Skeletal muscle cell (primary cell): ENCODE measurements at regions not wholly inside any gene's neighbourhood (a gene's known extent, or its start where the extent isn't known, plus 50 kb on each side); places are given as distances from the start of the nearest gene placed in this dataset.

Experiments
- DNase-seq: peaks from one replicate; pipeline ENCODE4 v3.0.0-alpha.2; 2010; ENCODE audit warnings: low read depth
- H3K4me3 ChIP-seq: 2 replicates; pipeline ENCODE4 v1.5.1; 2011; ENCODE audit warnings: low read depth, mild to moderate bottlenecking, control low read depth, low read length, moderate library complexity

DNA sequence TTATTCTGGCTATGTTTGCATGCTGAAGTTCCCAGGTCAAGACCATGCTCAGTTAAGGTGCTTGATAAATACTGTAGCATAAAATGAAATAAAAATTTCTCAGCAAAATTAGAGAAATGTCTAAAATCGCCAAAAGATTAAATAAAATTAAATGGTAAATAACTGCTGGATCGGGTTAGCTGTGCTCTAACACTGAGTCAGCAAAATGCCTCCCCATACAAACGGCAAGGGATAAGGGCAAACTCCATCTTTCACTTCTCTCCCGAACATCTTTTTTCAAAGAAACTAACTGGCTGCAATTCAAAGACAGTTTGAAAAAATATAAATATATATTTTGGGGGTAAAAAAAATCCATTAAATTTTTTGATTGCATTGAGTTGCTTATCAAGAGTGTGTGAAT lies 162.2 kb upstream of the ZFHX3 start:
- no peak for DNase-seq
- H3K4me3 ChIP-seq: no peak overlapping the region

DNA sequence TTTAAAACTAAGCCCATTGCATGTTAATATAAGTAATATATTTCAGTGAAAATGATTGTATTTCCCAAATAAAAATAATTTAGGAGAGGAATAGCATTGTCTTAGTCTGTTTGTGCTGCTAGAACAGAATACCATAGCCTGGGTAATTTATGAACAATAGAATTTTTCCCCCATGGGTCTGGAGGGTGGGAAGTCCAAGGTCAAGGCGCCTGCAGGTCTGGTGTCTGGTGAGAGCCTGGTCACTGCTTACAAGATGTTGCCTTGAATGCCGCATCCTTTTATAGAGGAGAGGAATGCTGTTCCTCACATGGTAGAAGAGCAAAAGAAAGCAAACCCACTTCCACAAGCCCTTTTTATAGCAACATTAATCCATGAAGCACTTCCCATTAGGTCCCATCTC lies 161.3 kb upstream of the ZFHX3 start:
- H3K4me3 ChIP-seq: no peak overlapping the region

DNA sequence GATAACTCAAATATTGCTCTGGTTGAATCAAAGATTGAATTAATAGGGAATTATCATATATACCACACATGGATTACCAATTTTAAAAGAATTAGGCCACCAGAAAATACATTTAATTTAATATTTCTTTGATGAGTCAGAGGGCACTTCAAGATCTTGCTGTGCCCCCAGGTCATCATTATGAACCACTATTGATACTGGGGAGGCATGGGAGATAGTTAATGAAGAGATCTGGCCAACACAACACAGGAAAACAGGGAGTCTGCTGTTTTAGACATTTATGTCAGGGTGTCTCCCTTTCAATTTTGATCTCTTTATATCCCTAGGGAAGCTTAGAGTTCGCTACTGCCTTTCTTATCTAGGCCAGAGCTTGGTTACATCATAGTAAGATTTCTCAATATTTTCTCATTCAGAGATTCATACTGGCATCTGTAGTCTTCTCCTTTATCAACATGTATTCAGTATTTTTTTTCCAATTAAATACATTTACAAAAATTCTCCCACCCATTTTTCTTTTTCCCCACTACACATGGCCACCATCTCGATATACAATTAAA lies 158.3 kb upstream of the ZFHX3 start:
- H3K4me3 ChIP-seq: no peak overlapping the region
- DNase-seq: no peak

More for the DNA sequence above, 161.3 kb upstream of the ZFHX3 start:
- DNase-seq: no peak

DNA sequence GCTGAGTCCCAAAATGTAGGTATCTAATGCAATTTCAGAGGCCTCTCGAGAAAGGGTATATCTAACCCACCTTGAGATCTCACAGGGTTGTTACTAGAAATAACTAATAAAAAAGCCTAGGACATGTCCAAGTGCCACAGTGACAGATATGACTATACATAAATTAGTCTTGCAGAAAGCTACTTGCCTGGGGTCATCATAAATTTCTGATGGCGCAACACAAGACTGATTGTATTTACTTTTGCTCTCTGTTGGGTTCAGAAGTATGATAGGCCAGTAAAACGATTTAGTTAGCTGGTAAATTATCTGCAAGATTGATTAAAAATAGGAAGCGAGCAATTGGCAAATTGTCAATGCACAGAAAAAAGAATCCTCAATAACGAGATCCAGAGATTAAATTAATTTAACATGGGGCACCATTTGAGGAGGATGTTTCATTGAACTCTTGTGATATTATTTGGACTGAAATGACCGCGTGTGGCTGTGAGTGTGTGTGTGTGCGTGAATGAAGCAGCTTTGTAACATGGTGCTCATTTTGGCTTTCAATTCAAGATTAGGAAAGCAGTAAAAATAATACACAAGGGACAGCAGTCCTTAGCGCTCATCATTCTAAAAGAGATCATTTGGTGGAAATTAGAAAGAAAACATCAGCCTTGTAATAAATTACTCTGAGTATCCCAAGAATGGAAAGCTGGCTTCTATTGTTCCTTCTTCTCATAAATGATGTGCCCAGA lies 157.4 kb upstream of the ZFHX3 start:
- DNase-seq: no peak
- H3K4me3 ChIP-seq: no peak overlapping the region

DNA sequence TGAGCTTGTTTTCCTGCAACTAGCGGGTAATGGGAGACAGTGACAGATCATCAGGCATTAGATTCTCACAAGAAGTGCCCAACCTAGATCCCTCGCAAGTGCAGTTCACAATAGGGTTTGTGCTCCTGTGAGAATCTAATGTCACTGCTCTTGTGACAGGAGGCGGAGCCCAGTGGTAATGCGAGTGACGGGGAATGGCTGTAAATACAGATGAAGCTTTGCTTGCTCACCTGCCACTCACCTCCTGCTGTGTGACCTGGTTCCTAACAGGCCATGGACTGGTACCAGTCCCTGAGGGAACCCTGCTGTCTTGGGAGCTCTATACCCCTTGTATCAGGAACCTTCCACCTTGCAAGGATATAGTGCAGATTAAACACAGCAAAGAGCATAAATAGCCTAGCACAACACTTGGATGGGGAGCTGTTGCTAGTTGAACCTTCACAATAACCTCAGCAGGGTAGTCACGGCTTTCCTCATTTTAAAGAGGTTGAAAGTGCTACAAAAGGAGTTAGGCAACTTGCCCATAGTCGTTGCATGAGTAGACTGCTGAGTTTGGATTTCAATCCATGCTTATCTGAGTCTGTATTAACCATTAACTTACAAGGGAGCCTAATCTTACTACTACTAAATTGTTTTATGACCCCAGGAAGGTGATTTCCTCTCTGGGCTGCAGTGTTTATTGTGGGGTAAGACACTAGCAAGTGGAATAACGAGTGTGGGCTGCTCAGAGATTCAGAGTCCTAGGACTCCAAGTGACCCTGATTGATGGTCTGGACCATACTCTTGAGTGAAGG lies 156.6 kb upstream of the ZFHX3 start:
- no peak overlapping the region for H3K4me3 ChIP-seq
- no peak for DNase-seq

DNA sequence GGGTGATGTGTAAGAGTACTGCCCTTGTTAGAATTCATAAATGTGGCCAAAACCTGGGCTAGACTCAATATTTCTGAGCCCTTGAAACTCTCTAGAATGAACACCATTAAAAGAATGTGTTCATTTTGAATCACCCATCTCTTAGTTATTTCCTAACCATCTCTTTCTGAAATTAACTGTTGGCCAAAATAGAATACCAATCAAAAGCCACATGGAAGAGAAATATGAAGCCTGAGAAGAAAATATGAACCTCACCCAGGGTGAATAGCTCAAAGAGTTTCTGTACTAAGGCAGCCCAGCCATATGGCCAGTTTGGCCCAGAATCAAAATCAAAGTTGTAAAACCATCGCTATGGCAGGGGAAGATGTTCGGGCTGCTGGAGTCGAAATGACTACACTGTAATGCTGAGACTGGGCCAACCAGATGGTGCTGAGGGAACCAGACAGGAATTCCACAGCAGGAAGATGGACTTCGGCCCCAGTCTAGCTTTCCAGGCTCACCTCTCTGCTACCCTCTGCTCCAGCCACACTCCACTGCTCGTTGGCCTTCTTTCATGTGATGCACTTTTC lies 154.3 kb upstream of the ZFHX3 start:
- no peak overlapping the region for H3K4me3 ChIP-seq
- DNase-seq: peak; percentile 94

DNA sequence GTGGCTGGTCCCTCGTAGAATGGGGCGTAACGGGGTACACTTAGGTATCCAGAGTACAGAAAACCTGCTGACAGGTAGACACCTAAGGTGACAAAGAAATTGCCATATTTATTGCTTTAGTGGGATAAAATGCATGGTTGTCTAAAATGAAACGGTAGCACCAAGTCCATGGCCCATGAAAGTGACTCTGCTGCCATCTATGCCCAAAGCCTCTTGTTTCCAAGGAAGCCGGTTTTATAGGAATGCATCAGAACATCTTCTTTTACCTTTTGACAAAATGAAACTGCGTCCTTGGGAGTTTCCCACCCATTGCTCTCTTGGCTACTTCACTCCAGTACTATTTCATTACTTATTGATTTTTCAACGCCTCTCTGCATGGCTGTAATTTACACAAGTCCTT lies 151.3 kb upstream of the ZFHX3 start:
- no peak overlapping the region for H3K4me3 ChIP-seq
- DNase-seq: no peak

DNA sequence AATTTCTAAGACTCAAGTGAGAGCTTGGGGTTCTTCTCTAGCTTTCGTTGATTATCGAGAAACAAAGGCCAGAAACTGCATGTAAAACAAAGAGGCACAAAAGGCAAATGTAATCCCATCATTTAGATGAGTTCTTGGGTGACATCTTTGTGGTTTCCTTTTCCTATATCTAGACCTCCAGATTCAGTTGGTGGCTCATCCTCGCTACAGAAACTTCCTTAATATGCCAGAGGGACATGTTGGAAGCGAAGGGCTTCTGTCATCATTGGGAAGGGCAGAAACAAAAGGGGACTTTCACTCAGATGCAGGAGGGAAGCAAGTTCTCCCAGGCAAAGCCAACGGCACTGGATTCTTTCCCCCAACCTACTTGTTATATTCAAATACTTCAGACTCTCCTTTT lies 150.6 kb upstream of the ZFHX3 start:
- no peak for DNase-seq
- H3K4me3 ChIP-seq: no peak overlapping the region

DNA sequence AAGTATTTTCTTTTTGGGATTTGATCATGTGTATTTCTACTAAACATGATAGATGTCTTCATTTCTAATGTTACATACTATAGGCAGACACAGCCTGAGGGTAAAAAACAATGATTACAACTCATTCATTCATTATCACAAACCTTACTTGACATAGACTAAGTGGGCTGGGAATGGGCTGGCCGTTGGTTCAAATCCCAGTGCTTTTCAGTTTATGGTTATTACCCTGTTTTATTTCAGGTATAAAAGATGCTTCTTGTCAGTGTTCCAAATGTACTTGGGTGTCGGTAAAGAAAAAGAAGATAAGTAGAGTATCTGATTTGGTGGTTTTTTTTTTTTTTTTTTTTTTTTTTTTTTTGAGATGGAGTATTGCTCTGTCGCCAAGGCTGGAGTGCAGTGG lies 149.7 kb upstream of the ZFHX3 start:
- DNase-seq: no peak
- H3K4me3 ChIP-seq: no peak overlapping the region

DNA sequence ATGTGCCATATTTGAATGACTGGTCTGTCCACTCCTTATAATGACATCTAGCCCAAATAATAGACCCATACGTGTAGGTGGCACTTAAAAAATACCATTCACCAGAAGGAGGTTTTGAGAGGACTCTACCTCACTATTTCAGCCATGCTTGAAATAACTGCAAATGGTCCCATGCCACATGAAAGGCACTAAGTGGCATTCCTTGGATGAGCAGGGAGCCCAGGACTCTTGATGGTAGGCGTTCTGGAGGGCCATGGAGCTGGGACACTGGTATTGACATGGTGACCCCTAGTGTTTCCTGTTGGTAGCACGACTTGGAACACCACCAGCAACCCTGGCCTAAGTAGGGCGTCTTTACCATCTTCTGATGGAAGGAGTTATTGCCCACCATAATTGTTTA lies 148.7 kb upstream of the ZFHX3 start:
- no peak for DNase-seq
- no peak overlapping the region for H3K4me3 ChIP-seq

DNA sequence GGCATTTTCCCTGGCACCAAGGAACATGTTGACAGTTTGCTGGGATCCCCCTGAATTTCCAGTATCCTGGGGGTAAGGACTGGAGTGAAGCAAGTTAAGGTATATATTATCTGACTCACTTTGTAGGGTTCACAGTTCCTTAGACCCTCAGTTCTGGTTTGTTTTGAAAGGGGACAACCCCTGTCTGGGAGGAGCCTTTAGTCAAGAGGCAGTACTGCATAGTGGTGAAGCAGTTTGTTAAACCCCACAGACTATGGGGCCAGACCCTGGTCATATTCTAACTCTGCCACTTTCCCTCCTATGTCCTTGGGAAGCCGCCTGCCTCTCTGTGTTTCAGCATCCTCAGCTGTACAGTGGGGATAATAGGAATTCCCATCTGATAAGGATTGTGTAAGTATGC lies 145.5 kb upstream of the ZFHX3 start:
- no peak for DNase-seq

DNA sequence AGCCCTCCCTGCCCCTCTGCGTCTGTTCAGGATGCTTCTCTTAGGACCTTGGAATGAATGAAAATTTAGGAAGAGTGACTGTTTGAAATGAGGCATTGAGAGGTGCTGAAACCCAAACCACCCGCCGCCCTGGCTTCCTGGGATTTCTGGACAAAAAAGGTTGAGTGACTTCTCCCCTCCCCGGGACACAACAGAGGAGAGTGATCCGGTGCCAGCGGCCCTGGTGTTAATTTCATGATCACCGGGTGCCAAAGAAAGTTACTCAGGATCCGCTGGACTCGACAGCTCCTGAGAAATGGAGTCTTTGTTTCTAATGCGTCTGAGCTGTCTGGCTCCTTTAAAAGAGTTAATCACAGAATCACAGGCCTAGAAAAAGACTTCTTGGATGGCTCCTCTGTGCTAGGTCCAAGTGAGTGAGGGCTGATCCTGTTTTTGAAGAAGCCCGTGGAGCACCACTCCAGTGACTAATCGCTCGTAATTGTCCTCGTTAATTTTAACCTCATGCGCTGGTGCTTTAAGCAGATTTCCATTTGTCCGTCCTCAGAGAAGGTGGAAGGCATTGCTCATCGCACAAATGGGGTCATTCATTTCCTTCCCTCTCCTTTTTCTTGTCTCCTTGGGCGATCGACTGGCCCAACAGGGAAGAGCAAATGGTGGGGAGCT lies 144.4 kb upstream of the ZFHX3 start:
- no peak for DNase-seq
- no peak overlapping the region for H3K4me3 ChIP-seq

More for the DNA sequence above, 145.5 kb upstream of the ZFHX3 start:
- H3K4me3 ChIP-seq: no peak overlapping the region

DNA sequence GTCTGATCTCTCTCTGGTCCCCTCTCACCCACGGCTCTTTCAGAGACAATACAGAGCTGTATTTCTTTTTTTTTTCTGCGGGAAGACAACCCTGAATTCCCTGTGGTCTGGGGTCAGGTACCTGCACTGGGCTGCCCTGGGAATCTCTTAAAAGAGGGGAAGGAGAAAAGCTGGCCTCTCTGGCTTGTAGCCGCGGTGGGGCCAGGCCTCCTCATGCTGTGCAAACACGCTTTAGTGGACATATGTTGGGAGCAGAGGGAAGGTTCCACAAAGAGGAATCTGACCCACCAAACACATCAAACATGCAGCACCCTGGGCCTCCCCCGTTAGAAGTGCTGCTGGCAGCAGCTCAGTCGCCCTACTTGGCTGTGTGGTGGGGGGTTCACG lies 143.7 kb upstream of the ZFHX3 start:
- no peak for DNase-seq
- no peak overlapping the region for H3K4me3 ChIP-seq

DNA sequence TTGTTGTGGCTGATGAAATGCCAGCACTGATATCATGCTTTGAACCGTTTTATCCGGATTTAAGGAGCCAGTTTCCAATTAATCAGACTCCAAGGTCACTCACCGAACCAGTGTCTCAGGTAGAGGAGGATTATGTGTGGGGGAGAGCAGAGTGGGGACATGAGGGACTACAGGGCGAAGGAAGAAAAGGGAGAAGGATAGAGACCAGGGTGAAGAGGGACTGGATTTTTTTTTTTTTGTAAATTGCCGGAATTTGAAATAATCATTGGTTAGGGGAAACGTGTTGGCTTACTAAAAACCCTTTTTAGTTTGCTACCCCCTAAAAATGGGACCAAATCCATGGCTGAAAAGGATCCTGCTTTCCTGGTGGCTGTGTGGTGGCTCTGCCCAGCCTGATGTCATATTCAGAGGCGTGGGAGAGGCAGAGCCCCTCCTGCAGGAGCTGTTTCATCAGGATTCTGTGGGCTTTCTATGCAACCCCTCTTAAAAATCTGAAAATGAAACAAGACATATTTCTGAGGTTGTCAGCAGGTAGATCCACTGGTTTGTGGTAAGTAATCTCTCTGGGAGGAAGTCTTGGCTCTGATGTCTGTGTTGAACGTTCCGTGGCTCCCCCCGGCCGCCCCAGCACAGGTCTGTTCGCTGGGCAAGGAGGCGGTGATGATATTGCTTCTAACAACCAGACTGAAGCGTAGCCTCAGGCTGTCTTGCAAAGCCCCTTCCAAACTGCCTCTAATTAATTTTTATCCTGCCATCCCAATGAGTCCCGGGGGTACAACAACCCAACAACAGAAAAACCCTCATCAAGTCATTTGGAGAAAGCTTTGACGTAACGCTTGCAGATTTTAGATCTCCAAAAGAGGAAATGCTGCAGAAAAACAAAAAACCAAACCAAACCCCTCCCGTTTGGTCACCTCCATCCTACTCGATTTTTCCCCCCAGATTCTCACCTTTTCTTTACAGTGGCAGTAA lies 143.0 kb upstream of the ZFHX3 start:
- no peak for DNase-seq
- no peak overlapping the region for H3K4me3 ChIP-seq

DNA sequence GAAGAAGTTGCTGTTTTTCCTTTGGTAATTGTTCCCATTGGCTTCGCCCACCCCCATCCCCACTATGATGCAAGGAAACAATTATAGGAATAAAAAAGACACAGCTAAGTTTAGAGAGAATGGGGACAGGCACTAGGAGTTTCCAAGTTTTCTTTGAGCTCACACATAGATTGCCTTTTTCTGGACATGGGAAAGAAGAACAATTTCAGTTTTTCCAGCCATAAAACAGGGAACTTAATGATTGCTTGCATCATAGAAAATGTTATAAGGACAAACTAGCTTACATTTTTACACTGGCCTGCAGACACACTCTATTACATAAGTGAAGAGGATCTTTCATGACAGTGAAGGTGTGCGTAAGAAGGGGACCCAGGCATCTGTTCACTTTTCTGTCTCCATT lies 142.3 kb upstream of the ZFHX3 start:
- H3K4me3 ChIP-seq: no peak overlapping the region
- no peak for DNase-seq

DNA sequence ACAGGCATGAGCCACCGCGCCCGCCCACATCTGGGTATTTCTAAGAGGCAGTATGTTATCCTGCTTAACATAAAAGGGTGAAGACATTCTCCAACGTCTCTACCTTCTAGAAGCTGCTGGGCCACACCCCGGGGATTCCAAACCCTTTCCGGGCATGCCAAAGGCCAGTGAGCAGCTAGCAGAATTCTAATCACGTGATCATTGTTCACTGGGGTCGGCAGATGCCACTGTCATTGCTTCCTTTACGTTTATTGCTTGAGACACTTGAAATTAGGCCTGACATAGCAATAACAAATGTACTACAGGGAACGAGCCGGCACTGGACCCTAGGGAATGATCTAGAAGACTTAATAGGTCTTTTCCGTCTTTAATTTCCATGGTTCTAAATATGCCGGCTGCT lies 141.2 kb upstream of the ZFHX3 start:
- no peak overlapping the region for H3K4me3 ChIP-seq

DNA sequence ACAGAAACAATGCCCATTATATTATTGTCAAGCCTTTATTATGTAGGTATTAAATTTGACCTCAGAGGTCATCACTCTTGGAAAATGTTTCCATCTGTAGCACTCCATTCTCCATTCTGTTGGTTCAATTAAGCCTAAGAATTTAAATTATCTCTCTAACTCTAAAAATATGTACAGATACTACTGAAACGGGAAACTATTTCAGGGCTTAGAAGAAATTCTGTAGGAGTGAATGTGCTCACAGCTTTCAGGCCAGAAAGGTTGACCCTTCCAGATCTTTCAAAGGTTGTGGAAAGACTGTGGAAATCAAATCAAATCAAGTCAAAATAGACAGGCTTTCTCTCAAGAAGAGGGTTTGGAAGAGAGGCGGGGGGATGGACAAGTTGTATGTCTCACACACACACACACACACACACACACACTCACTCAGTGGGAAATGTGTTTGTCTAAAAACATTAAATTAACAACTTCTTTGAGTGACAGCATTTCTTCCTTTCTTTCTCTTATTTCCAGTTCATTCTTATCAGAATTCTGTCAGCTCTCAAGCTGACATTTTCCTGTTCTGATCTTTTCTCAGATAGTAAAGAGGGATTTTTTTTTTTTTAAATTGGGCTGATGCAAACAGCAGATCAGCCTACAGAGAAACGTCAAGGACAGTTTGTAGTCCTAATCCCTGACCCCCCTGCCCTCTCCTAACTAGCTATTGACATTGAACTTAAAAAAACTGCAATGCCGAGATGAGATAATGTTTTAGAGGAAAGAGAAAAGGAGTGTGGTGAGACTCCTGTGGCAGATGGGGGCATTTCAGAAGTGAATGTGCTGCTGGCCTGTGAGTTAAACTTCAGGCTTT lies 139.0 kb upstream of the ZFHX3 start:
- H3K4me3 ChIP-seq: no peak overlapping the region
- DNase-seq: no peak

More for the DNA sequence above, 141.2 kb upstream of the ZFHX3 start:
- DNase-seq: no peak

DNA sequence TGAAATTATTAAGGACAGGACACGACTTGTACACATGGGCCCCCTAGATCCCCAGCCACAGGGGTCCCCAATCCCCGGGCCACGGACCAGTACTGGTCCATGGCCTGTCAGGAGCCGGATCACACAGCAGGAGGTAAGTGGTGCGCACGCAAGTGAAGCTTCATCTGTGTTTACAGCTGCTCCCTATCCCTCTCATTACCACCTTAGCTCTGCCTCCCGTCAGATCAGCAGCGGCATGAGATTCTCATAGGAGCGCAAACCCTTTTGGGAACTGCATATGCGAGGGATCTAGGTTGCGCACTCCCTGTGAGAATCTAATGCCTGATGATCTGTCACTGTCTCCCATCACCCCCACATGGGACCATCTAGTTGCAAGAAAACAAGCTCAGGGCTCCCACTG lies 137.8 kb upstream of the ZFHX3 start:
- H3K4me3 ChIP-seq: no peak overlapping the region
- DNase-seq: no peak
